CD4-positive, CD25-positive, alpha-beta regulatory T cell (primary cell): ENCODE measurements at regions not wholly inside any gene's neighbourhood (a gene's known extent, or its start where the extent isn't known, plus 50 kb on each side); places are given as distances from the start of the nearest gene placed in this dataset.

Source experiments
- ATAC-seq, 2 donors: fragments of 150-1000 bp; cut with Tn5 transposase; one replicate each; pipeline ENCODE4 v1.10.0; 2021; ENCODE audit warnings: low read depth in 2 of 2, moderate number of reproducible peaks in 2 of 2, moderate library complexity in 1 of 2
- DNase-seq, 3 donors: peaks; one replicate each; pipeline versions ENCODE4 v3.0.0 to v3.0.0-alpha.2; 2012 to 2022; ENCODE audit warnings: mixed read lengths in 1 of 3
- H3K27ac ChIP-seq: one replicate; pipeline ENCODE4 v1.7.0; 2013; ENCODE audit warnings: mild to moderate bottlenecking, low read length; ENCODE audit not compliant: insufficient read depth, poor library complexity, severe bottlenecking
- H3K27me3 ChIP-seq: one replicate; pipeline ENCODE4 v1.7.0; 2013; ENCODE audit warnings: low read length; ENCODE audit not compliant: control insufficient read depth, insufficient read depth
- H3K36me3 ChIP-seq: one replicate; pipeline ENCODE4 v1.7.0; 2013; ENCODE audit warnings: mild to moderate bottlenecking, low read length, moderate library complexity; ENCODE audit not compliant: control insufficient read depth, insufficient read depth
- H3K4me1 ChIP-seq: 2 replicates; pipeline ENCODE4 v1.7.0; 2013; ENCODE audit warnings: mild to moderate bottlenecking, low read length; ENCODE audit not compliant: insufficient read depth, control insufficient read depth, poor library complexity, severe bottlenecking
- H3K4me3 ChIP-seq: one replicate; pipeline ENCODE4 v1.7.0; 2013; ENCODE audit warnings: low read depth, mild to moderate bottlenecking, low read length, moderate library complexity
- H3K9me3 ChIP-seq, 2 experiments: 1 replicate in 1 of 2; 2 replicates in 1 of 2; pipeline ENCODE4 v1.7.0; 2013; ENCODE audit warnings: low read length in 2 of 2, mild to moderate bottlenecking in 1 of 2, moderate library complexity in 1 of 2; ENCODE audit not compliant: control insufficient read depth in 2 of 2
- H3K27ac Mint-ChIP-seq, 3 donors: one replicate each; pipeline ENCODE4 v1.8.0; 2020 to 2022; ENCODE audit warnings: mild to moderate bottlenecking in 3 of 3, mixed read lengths in 3 of 3, moderate library complexity in 2 of 3
- H3K27me3 Mint-ChIP-seq: one replicate; pipeline ENCODE4 v1.8.0; 2022; ENCODE audit warnings: mild to moderate bottlenecking, mixed read lengths
- H3K36me3 Mint-ChIP-seq: one replicate; pipeline ENCODE4 v1.8.0; 2020; ENCODE audit warnings: mixed read lengths
- H3K4me1 Mint-ChIP-seq, 4 donors: one replicate each; pipeline ENCODE4 v1.8.0; 2020 to 2022; ENCODE audit warnings: mixed read lengths in 4 of 4, mild to moderate bottlenecking in 1 of 4
- H3K4me3 Mint-ChIP-seq, 4 donors: one replicate each; pipeline ENCODE4 v1.8.0; 2020 to 2022; ENCODE audit warnings: mild to moderate bottlenecking in 4 of 4, mixed read lengths in 4 of 4, moderate library complexity in 3 of 4
- H3K9me3 Mint-ChIP-seq, 7 donors: one replicate each; pipeline ENCODE4 v1.8.0; 2020 to 2022; ENCODE audit warnings: mixed read lengths in 7 of 7, mild to moderate bottlenecking in 3 of 7, moderate library complexity in 2 of 7

- Mint-ChIP-seq H3K27me3 (peaks cover 6% of the 10 kb centered on the region), H3K27ac (no peak overlapping the region), H3K4me3 (no peak overlapping the region), H3K4me1 (no peaks in the 10 kb centered on the region), H3K36me3 (no peaks in the 10 kb centered on the region), H3K9me3 (peaks cover 0 to 3% (median 0%) of the 10 kb centered on the region in 7 donors)
- Histone ChIP-seq H3K36me3 (no peaks in the 10 kb centered on the region), H3K4me1 (no peaks in the 10 kb centered on the region), H3K27me3 (no peaks in the 10 kb centered on the region), H3K27ac (no peak overlapping the region), H3K4me3 (no peak overlapping the region), H3K9me3 (no peaks in the 10 kb centered on the region)
- DNase-seq, result no peak
- no peak for ATAC-seq
Observed at GRCh38 chr11:119493712-119494111, 70.7 kb upstream of the THY1 start.

GRCh38 chr11:119491753-119492510 lies 69.0 kb upstream of the THY1 start:
- Mint-ChIP-seq H3K4me3 (no peak overlapping the region), H3K4me1 (no peaks in the 10 kb centered on the region), H3K36me3 (no peaks in the 10 kb centered on the region), H3K27ac (no peak overlapping the region), H3K27me3 (peaks cover 6% of the 10 kb centered on the region), H3K9me3 (peaks cover 0 to 2% (median 0%) of the 10 kb centered on the region in 7 donors)
- Histone ChIP-seq H3K9me3 (no peaks in the 10 kb centered on the region), H3K27ac (no peak overlapping the region), H3K27me3 (no peaks in the 10 kb centered on the region), H3K4me3 (no peak overlapping the region), H3K36me3 (no peaks in the 10 kb centered on the region), H3K4me1 (no peaks in the 10 kb centered on the region)
- ATAC-seq, result no peak
- no peak for DNase-seq

GRCh38 chr11:119490253-119491006 lies 67.5 kb upstream of the THY1 start:
- H3K36me3 Mint-ChIP-seq, result no peaks in the 10 kb centered on the region
- no peaks in the 10 kb centered on the region for H3K27me3 ChIP-seq
- ATAC-seq (no peak), DNase-seq (no peak)
- peaks cover 0 to 2% (median 0%) of the 10 kb centered on the region in 7 donors for H3K9me3 Mint-ChIP-seq
- H3K27ac ChIP-seq, result no peak overlapping the region
- H3K9me3 ChIP-seq, result no peaks in the 10 kb centered on the region
- H3K27me3 Mint-ChIP-seq, result peaks cover 7% of the 10 kb centered on the region
- H3K4me3 ChIP-seq, result no peak overlapping the region
- H3K27ac Mint-ChIP-seq, result no peak overlapping the region
- H3K4me3 Mint-ChIP-seq, result no peak overlapping the region
- no peaks in the 10 kb centered on the region for H3K4me1 Mint-ChIP-seq
- no peaks in the 10 kb centered on the region for H3K36me3 ChIP-seq
- H3K4me1 ChIP-seq, result no peaks in the 10 kb centered on the region

GRCh38 chr11:119489087-119489486 lies 66.1 kb upstream of the THY1 start:
- no peak for DNase-seq
- no peaks in the 10 kb centered on the region for H3K4me1 ChIP-seq
- no peaks in the 10 kb centered on the region for H3K27me3 ChIP-seq
- no peak overlapping the region for H3K27ac ChIP-seq
- Mint-ChIP-seq H3K4me1 (no peaks in the 10 kb centered on the region), H3K27me3 (peaks cover 10% of the 10 kb centered on the region), H3K27ac (no peak overlapping the region), H3K4me3 (no peak overlapping the region), H3K9me3 (no peaks in the 10 kb centered on the region), H3K36me3 (no peaks in the 10 kb centered on the region)
- no peak overlapping the region for H3K4me3 ChIP-seq
- no peaks in the 10 kb centered on the region for H3K36me3 ChIP-seq
- ATAC-seq, result no peak
- H3K9me3 ChIP-seq, result no peaks in the 10 kb centered on the region

- no peak overlapping the region for H3K27ac ChIP-seq
- H3K9me3 Mint-ChIP-seq, result no peaks in the 10 kb centered on the region
Observed at GRCh38 chr11:119488256-119488995, 65.5 kb upstream of the THY1 start.

GRCh38 chr11:119486691-119487259 lies 63.8 kb upstream of the THY1 start:
- no peak overlapping the region for H3K4me3 ChIP-seq
- no peak overlapping the region for H3K27ac ChIP-seq
- no peaks in the 10 kb centered on the region for H3K9me3 ChIP-seq
- no peaks in the 10 kb centered on the region for H3K36me3 Mint-ChIP-seq
- H3K36me3 ChIP-seq, result no peaks in the 10 kb centered on the region
- H3K27ac Mint-ChIP-seq, result no peak overlapping the region
- H3K9me3 Mint-ChIP-seq, result no peaks in the 10 kb centered on the region
- H3K4me1 ChIP-seq, result no peaks in the 10 kb centered on the region
- no peak for DNase-seq
- no peaks in the 10 kb centered on the region for H3K27me3 ChIP-seq
- no peak for ATAC-seq
- H3K4me3 Mint-ChIP-seq, result no peak overlapping the region
- H3K27me3 Mint-ChIP-seq, result peaks cover 10% of the 10 kb centered on the region
- no peaks in the 10 kb centered on the region for H3K4me1 Mint-ChIP-seq

More at GRCh38 chr11:119488256-119488995, 65.5 kb upstream of the THY1 start:
- no peak overlapping the region for H3K4me3 ChIP-seq
- no peaks in the 10 kb centered on the region for H3K9me3 ChIP-seq
- no peaks in the 10 kb centered on the region for H3K36me3 ChIP-seq
- Mint-ChIP-seq H3K36me3 (no peaks in the 10 kb centered on the region), H3K27me3 (peaks cover 10% of the 10 kb centered on the region), H3K27ac (no peak overlapping the region), H3K4me1 (no peaks in the 10 kb centered on the region), H3K4me3 (peak overlapping the region in 1 of 4 donors; percentile 18)
- DNase-seq (no peak), ATAC-seq (no peak)
- H3K4me1 ChIP-seq, result no peaks in the 10 kb centered on the region
- no peaks in the 10 kb centered on the region for H3K27me3 ChIP-seq

GRCh38 chr11:119486016-119486415 lies 63.0 kb upstream of the THY1 start:
- no peaks in the 10 kb centered on the region for H3K27me3 ChIP-seq
- H3K4me3 ChIP-seq, result no peak overlapping the region
- H3K36me3 ChIP-seq, result no peaks in the 10 kb centered on the region
- no peak overlapping the region for H3K27ac Mint-ChIP-seq
- DNase-seq, result no peak
- no peak overlapping the region for H3K27ac ChIP-seq
- H3K4me3 Mint-ChIP-seq, result no peak overlapping the region
- no peaks in the 10 kb centered on the region for H3K9me3 ChIP-seq
- H3K9me3 Mint-ChIP-seq, result no peaks in the 10 kb centered on the region
- peaks cover 3% of the 10 kb centered on the region for H3K4me1 ChIP-seq
- H3K4me1 Mint-ChIP-seq, result no peaks in the 10 kb centered on the region
- H3K36me3 Mint-ChIP-seq, result no peaks in the 10 kb centered on the region
- no peak for ATAC-seq
- peaks cover 14% of the 10 kb centered on the region for H3K27me3 Mint-ChIP-seq
